GM21381 (cell line): ENCODE measurements at regions not wholly inside any gene's neighbourhood (a gene's known extent, or its start where the extent isn't known, plus 50 kb on each side); places are given as distances from the start of the nearest gene placed in this dataset.
A peak's percentile ranks its signal among the peaks of the same experiment; 100 is the strongest.

Experiments
- ATAC-seq: cut with Tn5 transposase; IDR thresholded peaks from one replicate; pipeline ENCODE4 v1.9.1; 2021; ENCODE audit warnings: mild to moderate bottlenecking, moderate library complexity; ENCODE audit not compliant: unreplicated experiment

- ATAC-seq: no peak
Measured at GRCh38 chr7:12517451-12517850, 53.1 kb upstream of the SCIN start.

GRCh38 chr7:12518920-12519681 is 51.4 kb upstream of the SCIN start:
- ATAC-seq: peak; percentile 93

GRCh38 chr7:12519682-12520009 is 50.9 kb upstream of the SCIN start:
- peak; percentile 15 for ATAC-seq
